GM19468 (cell line): ENCODE measurements at regions not wholly inside any gene's neighbourhood (a gene's known extent, or its start where the extent isn't known, plus 50 kb on each side); places are given as distances from the start of the nearest gene placed in this dataset.
A peak's percentile ranks its signal among the peaks of the same experiment; 100 is the strongest.

Experiments used
- ATAC-seq: cut with Tn5 transposase; IDR thresholded peaks from one replicate; pipeline ENCODE4 v1.9.1; 2021; ENCODE audit warnings: mild to moderate bottlenecking, moderate library complexity, moderate number of reproducible peaks; ENCODE audit not compliant: unreplicated experiment; ENCODE audit errors: extremely low read depth

GRCh38 chr4:122555216-122555615 is 65.7 kb downstream of the IL21 start:
- no peak for ATAC-seq

GRCh38 chr4:122553432-122553831 is 67.4 kb downstream of the IL21 start:
- no peak for ATAC-seq

GRCh38 chr4:122552898-122553297 is 68.0 kb downstream of the IL21 start:
- no peak for ATAC-seq

GRCh38 chr4:122548886-122549630 is 71.8 kb downstream of the IL21 start:
- ATAC-seq: no peak

GRCh38 chr4:122548452-122548851 is 72.4 kb downstream of the IL21 start:
- ATAC-seq: no peak

GRCh38 chr4:122542411-122543236 is 78.2 kb downstream of the IL21 start:
- peak; percentile 71 for ATAC-seq

- ATAC-seq: no peak
Measured at GRCh38 chr4:122541996-122542395, 78.9 kb downstream of the IL21 start.

GRCh38 chr4:122540838-122541237 is 80.0 kb downstream of the IL21 start:
- ATAC-seq: no peak

GRCh38 chr4:122539861-122540465 is 80.9 kb downstream of the IL21 start:
- no peak for ATAC-seq

GRCh38 chr4:122537388-122538135 is 81.0 kb upstream of the IL2 start:
- ATAC-seq: no peak

- ATAC-seq: no peak
Measured at GRCh38 chr4:122536001-122536400, 79.5 kb upstream of the IL2 start.

GRCh38 chr4:122534776-122535175 is 78.3 kb upstream of the IL2 start:
- ATAC-seq: no peak

- no peak for ATAC-seq
Measured at GRCh38 chr4:122533841-122534240, 77.3 kb upstream of the IL2 start.

- ATAC-seq: no peak
Measured at GRCh38 chr4:122532766-122533165, 76.2 kb upstream of the IL2 start.

- ATAC-seq: no peak
Measured at GRCh38 chr4:122531514-122531913, 75.0 kb upstream of the IL2 start.

GRCh38 chr4:122531038-122531437 is 74.5 kb upstream of the IL2 start:
- no peak for ATAC-seq

GRCh38 chr4:122528879-122529278 is 72.4 kb upstream of the IL2 start:
- no peak for ATAC-seq

- ATAC-seq: no peak
Measured at GRCh38 chr4:122525865-122526264, 69.3 kb upstream of the IL2 start.

GRCh38 chr4:122524176-122524575 is 67.7 kb upstream of the IL2 start:
- no peak for ATAC-seq

GRCh38 chr4:122522944-122523343 is 66.4 kb upstream of the IL2 start:
- no peak for ATAC-seq
